GM21390 (cell line): ENCODE measurements at regions not wholly inside any gene's neighbourhood (a gene's known extent, or its start where the extent isn't known, plus 50 kb on each side); places are given as distances from the start of the nearest gene placed in this dataset.

ENCODE experiments used
- ATAC-seq: cut with Tn5 transposase; IDR thresholded peaks from one replicate; pipeline ENCODE4 v1.9.1; 2021; ENCODE audit not compliant: unreplicated experiment

- ATAC-seq = no peak
These were observed 1273.9 kb upstream of the MAP3K7 start for GRCh38 chr6:91860541-91861335.

DNA sequence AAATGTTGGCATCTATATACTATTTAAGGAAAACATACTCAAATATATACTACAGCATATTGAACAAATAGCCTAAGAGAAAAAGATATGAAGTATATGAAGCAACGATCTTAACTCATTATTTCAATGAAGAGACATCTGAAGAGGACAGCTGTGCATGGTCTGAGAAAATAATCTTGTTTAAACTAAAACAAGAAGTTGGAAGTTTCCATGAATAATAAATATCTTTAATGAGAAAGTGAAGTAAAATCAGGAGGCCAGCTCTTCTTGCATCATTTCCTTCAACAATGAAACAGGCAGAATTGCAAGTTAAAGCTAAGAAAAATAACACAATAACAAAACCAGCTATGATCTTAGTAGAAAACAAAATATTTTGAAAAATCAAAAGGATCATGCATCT lies 1265.4 kb upstream of the MAP3K7 start:
- no peak for ATAC-seq

DNA sequence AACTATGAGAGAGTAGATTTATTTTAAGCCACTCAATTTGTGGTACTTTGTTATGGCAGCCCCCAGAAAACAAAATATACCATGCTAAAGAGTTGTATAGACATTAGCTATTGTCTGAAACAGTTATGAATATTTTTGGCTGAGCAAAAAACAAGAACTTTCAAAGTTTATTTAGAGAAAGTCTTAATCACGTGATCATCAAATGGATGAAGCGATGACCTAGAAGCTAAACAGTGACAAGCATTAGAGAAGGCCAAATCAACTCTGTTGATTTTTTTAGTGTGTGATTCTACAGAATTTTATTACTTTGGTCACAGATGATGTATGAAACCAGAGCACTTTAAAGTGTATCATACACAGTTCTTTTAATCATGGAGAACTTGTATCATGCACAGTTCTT lies 1247.9 kb upstream of the MAP3K7 start:
- no peak for ATAC-seq

DNA sequence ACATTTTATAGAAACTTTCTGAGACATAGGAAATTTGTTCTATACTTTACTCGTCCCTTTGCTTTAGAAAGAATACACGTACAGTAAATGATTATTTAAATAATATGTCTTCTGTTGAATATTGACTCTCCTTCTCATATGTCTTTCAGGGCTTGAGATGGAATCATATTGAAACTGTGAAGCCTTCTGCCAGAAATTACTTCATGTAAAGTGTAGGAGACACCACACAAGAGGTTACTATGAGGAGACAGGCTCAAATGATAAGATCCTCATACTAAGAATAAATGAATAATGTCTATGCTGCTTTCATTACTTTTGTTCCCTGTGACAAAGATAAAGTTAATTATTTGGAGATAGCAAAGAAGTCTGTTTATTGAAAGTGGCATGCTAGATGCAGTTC lies 1240.3 kb upstream of the MAP3K7 start:
- ATAC-seq = no peak

GRCh38 chr6:91826128-91826527 lies 1239.3 kb upstream of the MAP3K7 start:
- ATAC-seq = no peak

DNA sequence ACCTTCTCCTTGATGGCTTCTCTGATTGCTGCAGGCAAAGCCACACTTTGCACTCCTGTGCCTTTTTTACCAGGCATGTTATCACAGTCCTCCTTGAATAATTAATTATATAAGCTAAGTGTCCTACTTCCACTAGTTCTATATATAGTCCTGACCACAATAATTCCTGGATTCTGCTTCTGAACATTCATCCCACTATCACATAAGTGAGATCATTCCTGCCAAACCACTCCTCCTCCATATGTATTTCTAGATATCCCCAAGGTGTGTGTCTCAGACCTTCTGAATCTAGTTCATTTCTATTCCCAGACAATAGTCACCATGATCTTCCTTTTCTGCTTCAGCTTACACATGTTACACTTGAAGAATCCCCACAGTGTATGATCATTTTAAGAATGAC lies 1237.5 kb upstream of the MAP3K7 start:
- no peak for ATAC-seq

GRCh38 chr6:91822581-91822980 lies 1235.7 kb upstream of the MAP3K7 start:
- no peak for ATAC-seq

DNA sequence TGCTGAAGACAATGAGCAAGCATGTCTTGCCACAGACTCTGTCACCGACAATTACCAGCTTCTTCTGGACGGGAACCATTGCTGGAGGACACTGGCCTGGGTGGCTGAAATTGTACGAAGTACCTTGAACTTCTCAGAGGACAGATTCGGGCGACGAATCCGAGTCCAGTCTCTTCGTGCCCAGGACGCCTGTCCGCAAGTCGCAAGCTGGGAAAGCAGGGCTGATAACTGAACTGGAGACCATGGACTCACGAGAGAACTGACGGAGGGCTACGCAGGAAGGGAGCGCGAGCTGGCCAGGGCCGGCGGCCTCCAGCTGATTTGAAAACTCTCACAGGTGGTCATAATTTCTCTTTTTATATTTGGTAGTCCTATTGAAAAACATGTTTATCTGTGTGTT lies 1229.5 kb upstream of the MAP3K7 start:
- ATAC-seq = no peak

DNA sequence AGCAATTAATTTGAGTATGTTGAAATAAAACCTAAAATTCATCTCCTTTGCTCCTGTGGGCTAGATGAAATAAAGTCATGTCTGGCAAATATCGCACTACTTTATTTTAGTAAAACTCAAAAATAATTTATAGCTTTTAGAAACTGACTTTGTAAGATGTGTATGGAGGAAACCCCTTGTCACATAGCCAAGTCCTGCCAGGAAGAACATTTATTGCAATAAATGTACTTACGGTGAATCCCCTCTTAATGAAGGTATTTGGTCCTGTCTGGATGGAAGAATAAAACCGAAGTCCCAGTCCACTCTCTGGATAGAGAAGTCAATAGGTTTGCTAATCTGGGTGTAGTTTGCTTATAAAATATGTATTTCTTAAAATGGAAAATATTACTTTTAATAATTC lies 1226.8 kb upstream of the MAP3K7 start:
- no peak for ATAC-seq

GRCh38 chr6:91812596-91813274 lies 1225.9 kb upstream of the MAP3K7 start:
- no peak for ATAC-seq

- ATAC-seq = no peak
These were observed 1218.1 kb upstream of the MAP3K7 start for GRCh38 chr6:91804981-91805380.

- ATAC-seq = no peak
These were observed 1215.6 kb upstream of the MAP3K7 start for GRCh38 chr6:91802431-91802830.

DNA sequence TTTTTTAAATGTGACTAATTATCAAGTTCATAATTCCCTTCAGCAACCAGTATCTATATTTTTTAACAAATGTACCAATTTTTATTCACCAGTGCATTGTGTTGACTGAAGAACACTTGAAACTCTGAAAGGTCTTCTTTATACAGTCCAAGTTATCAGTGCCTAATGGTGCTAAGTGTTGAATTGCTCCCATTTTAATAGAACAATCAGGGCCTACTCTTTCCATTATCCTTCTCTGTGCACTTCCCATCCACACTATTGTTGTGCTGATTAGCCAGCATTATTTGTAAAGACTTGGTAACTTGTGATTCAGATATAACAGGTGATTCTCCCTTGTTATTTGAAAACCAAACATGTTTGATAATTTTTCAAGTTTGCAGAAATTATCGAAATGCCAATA lies 1209.7 kb upstream of the MAP3K7 start:
- ATAC-seq = no peak

DNA sequence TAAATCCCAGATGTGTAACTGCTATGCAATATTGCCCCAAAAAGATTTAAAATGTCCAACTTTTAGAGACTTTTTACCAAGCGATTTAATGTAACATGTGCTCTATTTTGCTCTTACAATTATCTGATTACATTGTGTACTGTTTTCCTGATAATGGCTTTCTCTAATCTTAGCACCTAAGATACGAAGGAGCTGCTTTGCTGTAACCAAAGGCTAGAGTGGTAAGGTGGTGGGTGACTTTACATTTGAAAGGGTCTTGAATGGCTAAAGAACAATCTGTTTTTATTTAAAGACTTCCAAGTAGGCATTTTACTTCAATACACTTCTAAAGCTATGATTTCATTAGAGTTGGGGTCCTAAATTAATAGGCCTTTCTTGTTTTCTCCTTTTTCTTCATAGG lies 1201.6 kb upstream of the MAP3K7 start:
- no peak for ATAC-seq

DNA sequence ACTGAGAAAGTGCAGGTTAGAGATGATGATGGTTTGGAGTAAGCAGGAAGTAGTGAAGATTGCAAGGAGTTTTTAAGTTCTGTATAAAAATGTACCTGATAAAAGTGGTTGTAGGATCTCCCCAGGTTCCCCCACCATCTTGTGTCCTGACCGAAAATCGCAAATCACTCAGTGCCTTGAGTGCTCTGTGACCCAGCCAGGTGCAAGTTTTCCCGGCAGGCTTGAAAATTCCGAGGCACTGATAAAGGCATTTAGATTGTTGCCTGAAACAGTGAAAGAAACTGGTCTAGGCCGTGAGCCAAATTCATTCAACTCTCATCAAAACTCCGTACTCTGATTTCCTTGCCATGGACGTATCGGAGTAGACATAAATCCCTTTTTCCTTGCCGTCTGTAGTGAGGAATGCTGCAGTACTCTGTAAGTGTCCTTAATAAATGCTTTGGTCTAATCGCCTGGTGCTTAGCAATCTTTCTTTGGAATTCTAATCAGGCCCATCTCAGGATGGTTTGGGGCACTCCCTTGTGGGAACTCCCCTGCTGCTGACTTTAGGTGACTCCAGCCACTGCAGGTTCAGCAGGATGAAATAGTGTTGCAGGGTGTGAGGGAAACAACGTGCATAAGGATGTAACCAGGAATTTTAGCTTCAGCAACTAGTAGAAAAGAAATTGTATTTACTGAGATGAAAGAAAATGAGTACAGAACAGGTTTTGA lies 1199.8 kb upstream of the MAP3K7 start:
- ATAC-seq = no peak

- ATAC-seq = no peak
These were observed 1195.9 kb upstream of the MAP3K7 start for GRCh38 chr6:91782802-91783201.

DNA sequence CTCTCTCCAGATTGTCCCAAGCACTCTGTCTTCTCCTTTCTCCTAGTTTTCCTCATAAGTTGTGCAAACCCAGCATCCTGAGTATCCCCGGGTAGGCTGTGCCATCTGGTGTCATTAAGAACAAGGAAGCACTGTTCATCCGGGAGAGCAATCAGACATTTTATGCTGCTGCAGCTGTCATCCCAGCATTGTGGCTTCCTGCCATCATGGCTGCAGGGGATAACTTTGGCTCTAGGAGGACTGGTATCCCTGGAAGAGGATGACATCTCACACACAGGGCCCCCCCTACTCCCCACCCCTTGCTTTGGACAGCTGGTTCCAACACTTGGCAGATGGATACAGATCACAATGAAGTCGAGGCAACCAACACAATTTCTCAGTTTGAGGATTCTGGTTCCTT lies 1195.1 kb upstream of the MAP3K7 start:
- no peak for ATAC-seq

DNA sequence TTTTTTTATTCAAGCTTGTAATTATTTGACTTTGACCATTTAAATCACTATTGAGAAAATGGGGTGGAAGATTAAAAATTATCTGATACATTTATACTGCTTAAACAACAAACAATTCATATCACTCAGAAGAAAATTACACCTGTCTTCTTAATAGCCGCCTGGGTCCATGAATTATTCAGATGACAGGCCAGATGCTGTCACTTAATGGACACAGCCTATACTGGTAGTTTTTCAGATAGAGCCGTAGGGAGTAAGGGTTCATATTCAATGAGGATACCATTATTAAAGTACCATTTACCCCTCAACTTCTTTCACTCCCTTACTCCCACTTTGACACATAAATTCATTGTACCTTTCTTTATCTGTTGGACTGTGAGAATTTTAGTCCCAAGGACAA lies 1193.4 kb upstream of the MAP3K7 start:
- ATAC-seq = no peak

GRCh38 chr6:91761621-91762020 lies 1174.7 kb upstream of the MAP3K7 start:
- no peak for ATAC-seq

DNA sequence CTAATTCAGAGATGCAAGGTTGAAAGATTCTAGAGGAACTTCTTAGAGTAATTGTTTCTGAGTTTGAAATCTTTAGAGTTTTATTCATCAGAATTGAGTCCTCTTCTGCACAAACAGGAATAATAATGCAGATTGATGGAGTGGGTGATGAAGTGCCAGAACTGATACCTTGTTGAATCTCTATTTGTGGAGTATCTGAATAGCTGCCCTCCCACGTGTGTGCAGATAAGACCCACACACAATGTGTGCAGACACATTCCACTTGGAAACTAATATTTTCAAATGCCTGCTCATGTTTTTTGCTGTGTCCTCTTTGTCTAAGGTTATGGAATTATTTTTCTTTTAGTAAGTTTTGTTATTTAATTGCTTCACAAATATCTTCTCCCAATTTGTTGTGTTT lies 1167.8 kb upstream of the MAP3K7 start:
- ATAC-seq = no peak

- no peak for ATAC-seq
These were observed 1164.7 kb upstream of the MAP3K7 start for GRCh38 chr6:91751526-91751925.

- no peak for ATAC-seq
These were observed 1157.7 kb upstream of the MAP3K7 start for GRCh38 chr6:91744566-91744965.
